SK-N-SH treated with all-trans-retinoic acid at 6 μM for 48 hours (cell line): ENCODE measurements at regions not wholly inside any gene's neighbourhood (a gene's known extent, or its start where the extent isn't known, plus 50 kb on each side); places are given as distances from the start of the nearest gene placed in this dataset.

Source experiments
- ARNTL ChIP-seq: fragments of 450-650 bp; formaldehyde crosslinking; IDR thresholded peaks from 2 replicates; pipeline ENCODE4 v1.5.0; 2020; ENCODE audit warnings: low read depth, mild to moderate bottlenecking, moderate library complexity, borderline replicate concordance
- GLIS3 ChIP-seq: fragments of 250-450 bp; sonication (Bioruptor Pico); IDR thresholded peaks from 2 replicates; pipeline ENCODE4 v1.5.0; 2020; ENCODE audit warnings: mild to moderate bottlenecking, moderate library complexity
- ISL1 ChIP-seq: fragments of 250-450 bp; sonication (Bioruptor Pico); IDR thresholded peaks from 2 replicates; pipeline ENCODE4 v2.1.2; 2022; ENCODE audit warnings: mild to moderate bottlenecking, moderate library complexity
- PPARA ChIP-seq: fragments of 250-450 bp; sonication (Bioruptor Pico); IDR thresholded peaks from 2 replicates; pipeline ENCODE4 v1.5.0; 2020; ENCODE audit warnings: mild to moderate bottlenecking, borderline replicate concordance
- RARB ChIP-seq: fragments of 250-450 bp; sonication (Bioruptor Pico); IDR thresholded peaks from 2 replicates; pipeline ENCODE4 v1.8.0; 2021; ENCODE audit warnings: mild to moderate bottlenecking, moderate library complexity
- ZFP3 ChIP-seq: fragments of 250-450 bp; sonication (Bioruptor Pico); IDR thresholded peaks from 2 replicates; pipeline ENCODE4 v1.5.0; 2020; ENCODE audit warnings: mild to moderate bottlenecking, moderate library complexity
- TF ChIP-seq, protein P1 (sequence below): fragments of 250-450 bp; sonication (Bioruptor Pico); IDR thresholded peaks from 2 replicates; pipeline ENCODE4 v1.8.0; 2020; ENCODE audit warnings: mild to moderate bottlenecking, moderate library complexity, borderline replicate concordance
- TF ChIP-seq, protein P2 (sequence below): fragments of 250-450 bp; sonication (Bioruptor Pico); IDR thresholded peaks from 2 replicates; pipeline ENCODE4 v1.5.0; 2020; ENCODE audit warnings: mild to moderate bottlenecking, moderate library complexity

DNA sequence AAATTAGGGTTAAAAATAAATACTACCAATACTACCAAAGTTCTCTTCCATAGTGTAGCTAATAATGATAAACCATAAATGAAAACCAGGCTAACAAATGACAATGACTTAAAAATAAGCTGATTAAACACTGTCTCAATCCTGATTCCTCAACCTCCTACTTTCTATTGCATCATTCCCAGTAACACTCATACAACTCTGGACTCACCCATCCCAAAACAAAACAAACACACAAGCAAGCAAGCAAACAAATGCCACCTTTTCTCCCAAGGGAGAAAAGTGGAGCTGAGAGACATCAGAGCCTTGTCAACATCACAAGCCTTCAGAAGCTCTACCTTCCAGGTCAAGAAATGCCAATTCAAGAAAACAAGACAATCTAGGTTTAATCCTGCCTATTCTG lies 620.7 kb downstream of the NYAP2 start:
- no peak for TF ChIP-seq ISL1 (CRISPR knock-in tag)
- TF ChIP-seq, protein P1, sequence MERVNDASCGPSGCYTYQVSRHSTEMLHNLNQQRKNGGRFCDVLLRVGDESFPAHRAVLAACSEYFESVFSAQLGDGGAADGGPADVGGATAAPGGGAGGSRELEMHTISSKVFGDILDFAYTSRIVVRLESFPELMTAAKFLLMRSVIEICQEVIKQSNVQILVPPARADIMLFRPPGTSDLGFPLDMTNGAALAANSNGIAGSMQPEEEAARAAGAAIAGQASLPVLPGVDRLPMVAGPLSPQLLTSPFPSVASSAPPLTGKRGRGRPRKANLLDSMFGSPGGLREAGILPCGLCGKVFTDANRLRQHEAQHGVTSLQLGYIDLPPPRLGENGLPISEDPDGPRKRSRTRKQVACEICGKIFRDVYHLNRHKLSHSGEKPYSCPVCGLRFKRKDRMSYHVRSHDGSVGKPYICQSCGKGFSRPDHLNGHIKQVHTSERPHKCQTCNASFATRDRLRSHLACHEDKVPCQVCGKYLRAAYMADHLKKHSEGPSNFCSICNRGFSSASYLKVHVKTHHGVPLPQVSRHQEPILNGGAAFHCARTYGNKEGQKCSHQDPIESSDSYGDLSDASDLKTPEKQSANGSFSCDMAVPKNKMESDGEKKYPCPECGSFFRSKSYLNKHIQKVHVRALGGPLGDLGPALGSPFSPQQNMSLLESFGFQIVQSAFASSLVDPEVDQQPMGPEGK = no peak
- no peak for TF ChIP-seq GLIS3 (CRISPR knock-in tag)
- TF ChIP-seq RARB = no peak
- no peak for TF ChIP-seq PPARA
- TF ChIP-seq, protein P2, sequence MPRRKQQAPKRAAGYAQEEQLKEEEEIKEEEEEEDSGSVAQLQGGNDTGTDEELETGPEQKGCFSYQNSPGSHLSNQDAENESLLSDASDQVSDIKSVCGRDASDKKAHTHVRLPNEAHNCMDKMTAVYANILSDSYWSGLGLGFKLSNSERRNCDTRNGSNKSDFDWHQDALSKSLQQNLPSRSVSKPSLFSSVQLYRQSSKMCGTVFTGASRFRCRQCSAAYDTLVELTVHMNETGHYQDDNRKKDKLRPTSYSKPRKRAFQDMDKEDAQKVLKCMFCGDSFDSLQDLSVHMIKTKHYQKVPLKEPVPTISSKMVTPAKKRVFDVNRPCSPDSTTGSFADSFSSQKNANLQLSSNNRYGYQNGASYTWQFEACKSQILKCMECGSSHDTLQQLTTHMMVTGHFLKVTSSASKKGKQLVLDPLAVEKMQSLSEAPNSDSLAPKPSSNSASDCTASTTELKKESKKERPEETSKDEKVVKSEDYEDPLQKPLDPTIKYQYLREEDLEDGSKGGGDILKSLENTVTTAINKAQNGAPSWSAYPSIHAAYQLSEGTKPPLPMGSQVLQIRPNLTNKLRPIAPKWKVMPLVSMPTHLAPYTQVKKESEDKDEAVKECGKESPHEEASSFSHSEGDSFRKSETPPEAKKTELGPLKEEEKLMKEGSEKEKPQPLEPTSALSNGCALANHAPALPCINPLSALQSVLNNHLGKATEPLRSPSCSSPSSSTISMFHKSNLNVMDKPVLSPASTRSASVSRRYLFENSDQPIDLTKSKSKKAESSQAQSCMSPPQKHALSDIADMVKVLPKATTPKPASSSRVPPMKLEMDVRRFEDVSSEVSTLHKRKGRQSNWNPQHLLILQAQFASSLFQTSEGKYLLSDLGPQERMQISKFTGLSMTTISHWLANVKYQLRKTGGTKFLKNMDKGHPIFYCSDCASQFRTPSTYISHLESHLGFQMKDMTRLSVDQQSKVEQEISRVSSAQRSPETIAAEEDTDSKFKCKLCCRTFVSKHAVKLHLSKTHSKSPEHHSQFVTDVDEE = no peak
- TF ChIP-seq ARNTL (CRISPR knock-in tag) = no peak
- no peak for TF ChIP-seq ZFP3 (CRISPR knock-in tag)
